H54 (cell line): ENCODE measurements at regions not wholly inside any gene's neighbourhood (a gene's known extent, or its start where the extent isn't known, plus 50 kb on each side); places are given as distances from the start of the nearest gene placed in this dataset.
"Not testable (repeated sequence)": the region's sequence is repeated elsewhere in the genome, so short reads cannot be mapped to it uniquely, and the experiment has no call there.

Source experiments
- DNase-seq: peaks from one replicate; pipeline ENCODE4 v3.0.0; 2011; ENCODE audit warnings: low spot score, mixed read lengths; ENCODE audit not compliant: insufficient read length
- FAIRE-seq: peaks from 3 replicates; lab custom pipeline; 2011; peaks lifted over from hg19 to GRCh38; lab: Jason Lieb, UNC
- POLR2A ChIP-seq: IDR thresholded peaks from 2 replicates; pipeline ENCODE4 v1.6.1; 2011; ENCODE audit warnings: low read depth, mild to moderate bottlenecking, low read length

GRCh38 chr16:60641067-60641665, 1395.1 kb downstream of the CDH8 start:
- FAIRE-seq (no peak), DNase-seq (no peak)
- TF ChIP-seq POLR2A, result no peak

DNA sequence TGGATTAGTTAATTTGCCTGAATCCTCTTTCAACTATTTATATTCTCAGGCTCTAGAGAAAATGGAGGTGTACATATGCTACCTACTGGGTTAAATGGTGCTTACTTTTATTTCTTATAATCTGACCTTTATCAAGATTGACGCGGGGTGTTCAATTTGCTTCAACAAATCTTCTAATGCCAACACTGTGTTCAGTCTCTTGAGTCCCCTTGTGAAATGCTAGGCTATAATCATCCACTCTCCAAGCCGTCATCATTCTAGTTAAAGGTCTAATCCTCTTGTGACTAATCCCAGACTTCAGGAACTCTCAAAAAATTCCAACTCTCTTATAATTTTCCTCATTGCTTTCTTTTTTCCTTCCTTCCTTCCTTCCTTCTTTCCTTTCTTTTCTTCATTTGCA, 1396.2 kb downstream of the CDH8 start:
- no peak for TF ChIP-seq POLR2A
- DNase-seq (no peak), FAIRE-seq (no peak)

DNA sequence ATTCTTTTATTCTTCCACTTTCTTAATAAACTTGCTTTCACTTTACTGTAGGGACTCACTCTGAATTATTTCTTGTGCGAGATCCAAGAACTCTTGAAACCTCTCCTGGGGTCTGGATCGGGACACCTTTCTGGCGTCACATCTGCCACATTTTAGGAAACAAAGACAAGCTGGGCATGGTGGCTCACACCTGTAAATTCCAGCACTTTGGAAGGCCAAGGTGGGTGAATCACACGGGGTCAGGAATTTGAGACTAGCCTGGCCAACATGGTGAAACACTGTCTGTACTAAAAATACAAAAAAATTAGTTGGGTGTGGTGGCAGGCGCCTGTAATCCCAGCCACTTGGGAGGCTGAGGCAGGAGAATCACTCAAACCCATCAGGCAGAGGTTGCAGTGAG, 1399.6 kb downstream of the CDH8 start:
- FAIRE-seq, DNase-seq: not testable (repeated sequence)

- no peak for TF ChIP-seq POLR2A
- DNase-seq, result no peak
- FAIRE-seq, result no peak
These were observed 1400.1 kb downstream of the CDH8 start for GRCh38 chr16:60636117-60636516.

- FAIRE-seq, result no peak
- TF ChIP-seq POLR2A, result no peak
- no peak for DNase-seq
These were observed 1400.7 kb downstream of the CDH8 start for GRCh38 chr16:60635548-60635947.

DNA sequence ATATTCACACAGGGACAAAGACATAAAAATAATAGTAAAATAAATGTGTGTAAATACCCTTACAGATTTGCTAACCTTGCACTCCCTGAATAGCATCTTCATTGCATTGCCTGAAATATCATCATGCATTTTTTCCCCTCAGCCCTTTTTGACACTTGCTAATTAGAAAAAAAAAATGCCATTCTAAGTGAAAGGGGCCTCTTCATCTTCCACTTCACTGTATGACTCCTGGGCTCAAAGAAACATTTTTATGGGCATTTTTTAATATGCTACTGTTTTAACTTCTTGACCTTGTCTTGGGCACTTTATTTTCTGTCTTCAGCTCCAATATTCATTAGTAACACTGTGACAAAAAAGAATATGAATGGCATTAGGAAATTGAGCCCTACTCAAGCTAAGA, 1424.4 kb downstream of the CDH8 start:
- DNase-seq (no peak), FAIRE-seq (no peak)
- TF ChIP-seq POLR2A, result no peak

- DNase-seq (no peak), FAIRE-seq (no peak)
- no peak for TF ChIP-seq POLR2A
These were observed 1427.3 kb downstream of the CDH8 start for GRCh38 chr16:60608971-60609370.

DNA sequence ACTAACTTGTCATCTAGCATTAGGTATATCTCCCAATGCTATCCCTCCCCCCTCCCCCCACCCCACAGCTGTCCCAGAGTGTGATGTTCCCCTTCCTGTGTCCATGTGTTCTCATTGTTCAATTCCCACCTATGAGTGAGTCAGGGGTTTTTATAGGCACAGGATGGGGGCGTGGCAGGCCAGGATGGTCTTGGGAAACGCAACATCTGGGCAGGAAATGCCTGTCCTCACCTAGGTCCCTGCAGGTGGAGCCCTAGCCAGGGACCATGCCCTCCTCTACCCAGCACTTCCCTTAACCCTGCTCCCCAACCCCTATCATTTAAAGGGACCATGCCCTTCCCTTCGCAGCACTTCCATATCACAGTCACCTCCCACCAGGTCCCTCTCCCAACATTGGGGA, 1430.6 kb downstream of the CDH8 start:
- FAIRE-seq, DNase-seq: not testable (repeated sequence)

DNA sequence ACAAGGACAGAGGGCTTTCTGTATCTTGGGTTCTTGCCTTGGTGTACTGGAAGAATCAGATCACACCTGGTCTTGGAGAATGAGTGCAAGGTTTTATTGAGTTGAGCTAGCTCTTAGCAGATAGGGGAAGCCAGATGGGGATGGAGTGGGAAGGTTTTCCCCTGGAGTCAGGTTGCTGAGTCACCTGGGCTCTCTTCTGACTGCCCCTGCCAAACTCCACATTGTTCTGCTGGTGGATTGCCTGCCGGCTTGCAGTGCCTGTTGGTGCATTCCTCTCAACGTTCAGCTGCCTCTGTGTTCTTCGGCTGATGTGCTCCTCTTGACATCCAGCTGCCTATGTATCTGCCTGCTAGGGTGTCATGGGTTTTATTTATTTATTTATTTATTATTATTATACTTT, 1431.1 kb downstream of the CDH8 start:
- no peak for FAIRE-seq
- no peak for TF ChIP-seq POLR2A
- no peak for DNase-seq

DNA sequence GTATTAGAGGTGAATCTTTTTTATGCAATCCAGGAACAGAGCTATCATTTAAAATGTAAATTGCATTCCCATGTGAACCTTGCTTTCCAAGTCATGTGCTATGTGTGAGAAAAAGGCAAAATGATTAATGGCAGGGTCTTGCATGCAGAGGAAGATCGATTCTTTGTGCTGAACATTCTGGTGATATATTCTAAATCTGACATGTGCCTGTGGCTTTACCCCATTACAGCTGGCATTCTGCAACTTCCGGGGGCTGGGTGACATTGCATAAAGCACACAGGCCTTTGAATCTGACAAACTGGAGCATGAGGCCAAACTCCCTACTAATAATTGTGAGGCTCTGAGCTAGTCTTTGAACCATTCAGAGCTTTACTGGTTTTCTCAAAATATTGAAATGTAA, 1449.7 kb downstream of the CDH8 start:
- FAIRE-seq (no peak), DNase-seq (no peak)
- TF ChIP-seq POLR2A, result no peak

DNA sequence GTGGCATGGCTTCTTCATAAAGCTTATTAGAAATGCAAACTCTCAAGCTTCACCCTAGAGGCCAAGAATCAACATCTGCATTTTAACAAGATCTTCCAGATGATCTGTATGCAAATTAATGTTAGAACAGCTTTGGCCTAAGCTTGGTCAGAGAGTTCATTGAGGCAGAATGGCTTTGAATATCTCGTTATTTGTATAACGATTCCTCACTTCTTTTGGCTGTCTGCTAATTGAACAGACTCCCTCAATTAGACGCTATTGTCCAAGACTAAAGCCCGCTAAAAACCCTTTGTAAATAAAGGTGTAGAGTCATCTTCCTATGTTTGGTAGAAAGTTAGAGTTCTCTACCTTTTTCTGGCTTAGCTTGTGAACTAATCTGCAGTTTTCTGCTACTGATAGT, 1453.7 kb downstream of the CDH8 start:
- TF ChIP-seq POLR2A, result no peak
- FAIRE-seq, result no peak

GRCh38 chr16:60566901-60567300, 1469.3 kb downstream of the CDH8 start:
- DNase-seq (no peak), FAIRE-seq (no peak)
- TF ChIP-seq POLR2A, result no peak

More for the DNA sequence above, 1453.7 kb downstream of the CDH8 start:
- no peak for DNase-seq

- DNase-seq (no peak), FAIRE-seq (no peak)
- TF ChIP-seq POLR2A, result no peak
These were observed 1471.7 kb downstream of the CDH8 start for GRCh38 chr16:60564588-60564987.

GRCh38 chr16:60563166-60563565, 1473.1 kb downstream of the CDH8 start:
- no peak for DNase-seq
- no peak for FAIRE-seq
- no peak for TF ChIP-seq POLR2A

- TF ChIP-seq POLR2A, result no peak
- FAIRE-seq (no peak), DNase-seq (no peak)
These were observed 1477.3 kb downstream of the CDH8 start for GRCh38 chr16:60558936-60559335.
